HG02943 (cell line): ENCODE measurements at regions not wholly inside any gene's neighbourhood (a gene's known extent, or its start where the extent isn't known, plus 50 kb on each side); places are given as distances from the start of the nearest gene placed in this dataset.

Source experiments
- ATAC-seq: cut with Tn5 transposase; IDR thresholded peaks from one replicate; pipeline ENCODE4 v1.9.1; 2021; ENCODE audit warnings: mild to moderate bottlenecking, low read depth, moderate library complexity; ENCODE audit not compliant: unreplicated experiment

DNA sequence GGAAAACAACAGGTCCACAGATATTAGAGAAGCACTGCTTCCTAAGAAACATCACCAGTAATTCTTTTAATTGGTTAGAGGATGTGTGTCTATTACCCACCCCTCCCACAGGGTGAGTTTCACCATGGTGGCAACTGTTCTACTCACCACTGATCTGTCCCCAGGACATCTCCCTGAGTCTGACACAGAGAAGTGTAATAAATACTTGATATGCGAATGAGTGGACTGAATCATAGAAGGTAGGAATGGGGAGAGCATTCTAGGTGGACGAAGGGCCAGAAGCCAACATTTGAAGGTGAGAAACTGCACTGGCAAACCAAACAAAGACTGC is 452.7 kb upstream of the PROK2 start:
- ATAC-seq, result no peak

GRCh38 chr3:72234391-72234790 is 449.4 kb upstream of the PROK2 start:
- ATAC-seq, result no peak

GRCh38 chr3:72233571-72233970 is 448.6 kb upstream of the PROK2 start:
- ATAC-seq, result no peak

DNA sequence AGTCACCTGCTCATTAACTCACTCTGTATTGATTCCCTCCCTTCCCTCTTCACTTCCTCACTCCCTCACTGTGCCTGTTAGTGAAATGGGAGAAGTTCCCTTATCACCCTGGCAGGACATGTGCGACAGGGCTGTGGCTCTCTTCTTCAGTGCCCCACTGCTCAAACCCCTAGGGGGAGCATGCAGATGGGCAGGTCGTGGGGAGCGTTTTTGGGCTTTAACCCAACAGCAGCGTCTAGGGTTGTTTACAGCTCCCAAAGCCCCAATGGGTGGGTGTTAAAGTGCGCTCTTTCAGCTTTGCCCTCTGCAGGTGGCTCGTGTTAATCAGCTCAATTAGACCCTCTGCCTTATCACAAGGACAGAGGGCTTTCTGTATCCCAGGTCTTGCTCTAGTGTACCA is 447.8 kb upstream of the PROK2 start:
- ATAC-seq, result no peak

DNA sequence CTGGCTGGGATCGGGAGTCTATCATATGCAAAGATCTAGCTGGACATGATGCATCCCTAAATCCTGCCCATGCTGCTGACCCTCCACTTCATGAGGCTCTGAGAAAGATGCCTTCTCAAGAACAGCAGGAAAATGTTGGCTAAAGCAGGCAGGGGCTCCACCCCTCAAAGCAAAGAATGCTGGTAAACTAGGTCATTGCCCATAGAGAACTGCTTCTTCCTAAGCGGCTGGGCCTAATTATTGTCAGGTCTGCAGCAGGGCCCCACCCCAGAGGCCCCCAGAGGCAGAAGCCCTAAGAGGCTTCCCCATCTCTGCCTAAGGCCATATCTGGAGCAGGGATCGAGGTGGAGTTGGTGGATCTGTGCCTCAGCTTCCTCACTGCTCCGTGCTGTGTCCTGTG is 447.4 kb upstream of the PROK2 start:
- ATAC-seq, result no peak

DNA sequence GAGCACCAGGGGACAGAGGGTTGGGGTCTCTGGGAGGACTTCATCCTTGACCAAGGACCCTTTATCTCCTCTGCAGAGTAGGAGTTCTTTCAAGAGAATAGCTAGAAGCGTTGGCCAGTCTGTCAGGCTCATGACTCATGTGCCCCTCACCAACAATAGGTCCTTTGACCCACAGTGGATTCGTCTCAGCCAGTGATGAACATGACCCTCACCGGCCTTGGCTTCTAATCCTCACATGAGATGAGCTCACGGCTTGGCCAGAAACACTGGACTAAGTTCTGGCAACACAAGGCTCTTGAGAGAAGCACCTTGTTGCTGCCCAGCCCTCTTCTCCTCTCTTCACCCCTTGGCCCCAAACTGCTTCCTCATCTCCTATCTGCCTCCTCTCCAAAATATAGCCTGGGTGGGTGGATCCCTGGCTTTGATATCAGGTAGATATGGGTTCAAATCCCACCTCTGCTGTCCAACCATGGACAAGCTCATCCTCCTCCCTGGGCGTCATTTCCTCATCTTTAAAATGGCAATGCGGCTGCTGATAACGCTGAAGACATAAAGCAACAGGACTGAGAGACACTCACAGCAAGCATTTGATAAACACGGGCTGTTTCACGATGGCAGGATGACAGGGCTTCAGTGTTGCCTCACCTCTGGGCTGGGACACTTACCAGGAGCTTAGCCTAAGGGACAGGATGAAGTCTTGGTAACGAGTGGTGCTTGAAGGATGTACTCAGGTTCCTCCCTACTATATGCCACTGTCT is 446.7 kb upstream of the PROK2 start:
- ATAC-seq, result no peak

DNA sequence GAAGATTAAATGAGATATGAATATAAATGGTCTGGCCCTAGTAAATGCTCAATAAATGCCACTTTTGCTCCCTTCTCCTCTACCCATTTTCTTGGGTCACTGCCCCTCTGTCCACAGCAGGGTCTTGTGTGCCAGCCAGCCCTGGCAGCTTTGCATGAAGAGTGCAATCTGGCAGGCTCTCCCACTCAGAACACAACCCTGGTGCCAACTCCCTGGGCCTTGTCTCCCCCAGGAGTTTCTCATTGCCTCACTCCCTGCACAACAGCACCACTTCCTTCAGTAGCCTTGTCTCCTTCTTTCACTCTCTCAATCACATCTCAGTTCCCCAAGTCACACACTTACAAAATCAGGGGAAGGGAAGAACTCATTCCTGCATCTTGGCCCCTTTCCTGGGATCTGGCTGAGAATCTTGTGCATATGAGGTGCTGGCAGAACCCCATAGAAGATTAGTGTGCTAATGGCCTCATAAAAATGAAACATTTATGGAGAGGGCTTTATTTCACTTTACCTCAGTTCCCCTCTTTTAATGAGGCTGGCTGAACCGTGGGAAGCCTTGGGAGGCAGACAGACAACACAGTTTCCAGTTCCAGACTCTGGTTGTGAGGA is 445.9 kb upstream of the PROK2 start:
- no peak for ATAC-seq

- ATAC-seq, result no peak
Measured at GRCh38 chr3:72229952-72230351, 445.0 kb upstream of the PROK2 start.

DNA sequence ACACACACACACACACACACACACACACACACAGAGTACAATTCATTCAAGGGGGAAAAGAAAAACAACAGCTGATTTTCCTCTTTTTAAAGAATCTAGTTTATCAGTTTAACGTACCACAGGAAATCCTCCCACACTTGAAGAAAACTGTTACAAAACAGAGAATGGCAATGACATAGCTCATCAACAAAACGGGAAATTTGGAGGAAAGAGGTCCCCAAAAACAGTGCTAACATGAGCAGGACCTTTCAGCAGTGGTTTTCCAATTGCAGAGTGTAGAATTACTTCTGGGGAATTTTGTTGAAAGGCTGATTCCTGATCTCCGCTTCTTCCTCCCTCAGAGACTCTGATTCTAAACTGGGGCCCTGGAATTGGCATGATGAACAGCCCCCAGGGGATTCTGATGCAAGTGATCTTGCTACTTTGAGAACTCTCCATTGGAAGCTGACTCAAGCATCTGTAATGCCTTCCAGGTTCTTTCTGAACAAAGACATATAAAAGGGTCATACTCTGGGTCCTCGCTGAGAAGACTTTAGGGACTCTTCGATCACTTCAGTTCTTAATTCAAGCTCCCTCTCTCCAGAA is 442.6 kb upstream of the PROK2 start:
- no peak for ATAC-seq

- no peak for ATAC-seq
Measured at GRCh38 chr3:72224804-72225509, 440.0 kb upstream of the PROK2 start.

DNA sequence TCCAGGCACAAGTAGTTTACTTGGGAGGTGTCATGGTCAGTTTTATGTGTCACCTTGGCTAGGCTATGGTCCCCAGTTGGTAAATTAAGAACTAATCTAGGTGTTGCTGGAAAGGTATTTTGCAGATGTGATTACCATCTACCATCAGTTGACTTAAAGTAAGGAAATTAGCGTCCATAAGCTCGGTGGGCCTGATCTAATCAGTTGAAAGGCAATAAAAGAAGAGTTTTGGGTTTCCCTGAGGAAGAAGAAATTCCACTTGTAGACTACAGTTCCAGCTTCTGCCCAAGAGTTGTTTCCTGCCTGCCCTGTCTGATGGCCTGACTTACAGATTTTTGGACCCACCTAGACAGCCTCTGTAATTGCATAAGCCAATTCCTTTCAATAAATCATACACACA is 438.7 kb upstream of the PROK2 start:
- no peak for ATAC-seq

- ATAC-seq, result no peak
Measured at GRCh38 chr3:72223116-72223515, 438.2 kb upstream of the PROK2 start.

GRCh38 chr3:72222410-72222809 is 437.5 kb upstream of the PROK2 start:
- no peak for ATAC-seq

- ATAC-seq, result no peak
Measured at GRCh38 chr3:72220946-72221345, 436.0 kb upstream of the PROK2 start.

DNA sequence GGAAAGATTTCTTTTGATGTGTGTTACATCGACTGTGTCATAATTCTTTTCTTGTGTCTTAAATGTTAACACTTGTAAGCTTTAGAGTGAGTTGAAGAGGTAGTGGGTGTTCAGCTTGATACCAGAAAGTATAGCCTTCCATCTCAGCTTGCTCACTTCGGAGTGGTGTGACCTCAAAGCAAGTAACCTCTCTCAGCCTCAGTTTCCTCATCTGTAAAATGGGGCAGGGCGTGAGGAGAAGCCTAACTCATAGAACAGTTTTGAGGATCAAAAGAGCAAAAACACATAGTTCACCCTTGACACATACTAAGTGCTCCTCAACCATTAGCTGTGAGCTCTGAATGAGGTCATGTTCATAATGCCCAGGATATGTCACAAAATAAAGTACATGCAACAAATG is 434.8 kb upstream of the PROK2 start:
- ATAC-seq, result no peak

DNA sequence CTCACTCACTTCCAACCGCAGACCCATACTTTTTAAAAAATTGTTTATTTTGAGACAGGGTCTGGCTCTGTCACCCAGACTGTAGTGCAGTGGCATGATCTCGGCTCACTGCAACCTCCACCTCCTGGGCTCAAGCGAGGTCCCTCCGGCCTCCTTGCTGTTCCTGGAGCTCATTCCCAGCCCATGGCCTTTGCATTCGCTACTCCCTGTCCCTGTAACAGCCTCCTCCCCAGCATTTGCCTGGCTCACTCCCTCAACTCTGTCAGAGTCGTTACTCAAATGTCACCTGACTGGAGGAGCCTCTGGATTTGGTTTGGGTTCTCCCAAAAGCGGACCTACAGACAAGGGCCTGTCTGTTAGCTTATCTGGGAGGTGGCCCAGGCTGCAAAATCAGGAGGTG is 432.6 kb upstream of the PROK2 start:
- no peak for ATAC-seq

- ATAC-seq, result no peak
Measured at GRCh38 chr3:72214066-72214951, 429.4 kb upstream of the PROK2 start.

DNA sequence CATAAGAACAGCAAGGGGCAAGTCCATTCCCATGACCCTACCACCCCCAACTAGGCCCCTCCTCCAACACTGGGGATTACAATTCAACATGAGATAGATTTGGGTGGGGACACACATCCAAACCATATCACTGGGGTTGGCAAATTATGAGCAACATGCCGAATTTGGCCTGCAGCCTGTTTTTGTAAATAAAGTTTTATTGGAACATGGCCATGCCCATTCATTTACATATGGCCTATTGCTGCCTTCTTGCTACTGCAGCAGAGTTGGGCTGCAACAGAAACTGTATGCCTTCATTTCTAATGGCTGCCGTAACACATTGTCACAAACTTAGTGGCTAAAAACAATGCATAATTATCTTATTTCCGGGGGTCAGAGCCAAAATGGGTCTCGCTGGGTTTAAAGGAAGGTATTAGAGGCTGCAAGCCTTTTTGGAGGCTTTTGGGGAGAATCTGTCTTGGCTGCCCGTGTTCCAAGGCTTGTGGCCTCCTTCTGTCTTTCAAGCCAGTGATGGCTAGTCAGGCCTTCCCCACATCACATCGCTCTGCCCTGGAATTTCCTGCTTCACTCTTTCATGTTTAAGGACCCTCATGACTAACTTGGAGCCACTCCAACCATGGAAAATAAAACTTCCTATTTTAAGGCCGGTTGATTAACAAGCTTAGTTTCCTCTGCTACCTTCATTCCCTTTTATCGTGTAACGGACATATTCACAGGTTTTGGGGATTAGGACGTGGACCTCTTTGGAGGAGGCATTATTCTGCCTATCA is 428.5 kb upstream of the PROK2 start:
- no peak for ATAC-seq

GRCh38 chr3:72212396-72212795 is 427.4 kb upstream of the PROK2 start:
- no peak for ATAC-seq

DNA sequence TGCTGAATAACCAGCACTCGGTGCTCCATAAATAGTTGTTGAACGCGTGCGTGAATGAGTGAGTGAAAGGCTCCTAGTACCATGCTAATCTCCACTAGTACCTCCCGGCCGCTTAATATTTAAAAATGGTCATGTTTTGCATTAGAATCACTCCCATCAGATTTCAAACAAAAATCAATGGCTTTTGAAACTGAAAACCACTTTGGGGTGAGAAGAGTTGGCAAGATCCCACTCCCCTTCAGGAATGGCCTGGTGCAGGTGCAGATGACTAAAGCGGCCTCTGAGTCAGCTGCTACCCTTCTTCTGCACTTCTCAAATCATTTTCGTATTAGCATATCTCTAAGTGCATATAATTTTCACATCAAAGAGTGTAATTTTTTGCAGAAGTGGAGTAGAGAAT is 425.3 kb upstream of the PROK2 start:
- ATAC-seq, result no peak
